Right lobe of liver (tissue), 6 donors: ENCODE measurements at regions not wholly inside any gene's neighbourhood (a gene's known extent, or its start where the extent isn't known, plus 50 kb on each side); places are given as distances from the start of the nearest gene placed in this dataset.
A peak's percentile ranks its signal among the peaks of the same experiment; 100 is the strongest.
"Not testable (repeated sequence)": the region's sequence is repeated elsewhere in the genome, so short reads cannot be mapped to it uniquely, and the experiment has no call there.

ENCODE experiments used
- ATAC-seq, 4 donors: fragments of 200-7000 bp; cut with Tn5 transposase; one replicate each; pipeline ENCODE4 v1.9.1; 2020; ENCODE audit warnings: mild to moderate bottlenecking in 4 of 4, moderate library complexity in 4 of 4
- DNase-seq, 3 donors: peaks; one replicate each; pipeline ENCODE4 v3.0.0-alpha.2; 2020
- H3K27ac ChIP-seq, 3 donors: fragments of 200-600 bp; one replicate each; pipeline ENCODE4 v1.8.0; 2022
- H3K27me3 ChIP-seq, 2 donors: fragments of 200-600 bp; one replicate each; pipeline ENCODE4 v1.8.0; 2022
- H3K36me3 ChIP-seq, 4 donors: fragments of 200-600 bp; sonication (generic) in 1 of 4; one replicate each; pipeline versions ENCODE4 v1.5.1 to v1.8.0; 2017 to 2022; ENCODE audit warnings: control low read depth in 1 of 4
- H3K4me1 ChIP-seq, 4 donors: fragments of 200-600 bp; sonication (generic) in 1 of 4; one replicate each; pipeline versions ENCODE4 v1.5.1 to v1.8.0; 2017 to 2022; ENCODE audit warnings: control low read depth in 1 of 4
- H3K4me3 ChIP-seq, 3 donors: fragments of 200-600 bp; one replicate each; pipeline ENCODE4 v1.8.0; 2022
- H3K9me3 ChIP-seq, 4 donors: fragments of 200-600 bp; sonication (generic) in 1 of 4; one replicate each; pipeline versions ENCODE4 v1.5.1 to v1.8.0; 2017 to 2022; ENCODE audit warnings: control low read depth in 1 of 4
- WGBS: methylation state at CpG from one replicate; pipeline ENCODE4 v1.1.6; 2018; ENCODE audit warnings: low coverage, low lambda C conversion rate; ENCODE audit not compliant: insufficient coverage; ENCODE audit errors: missing lambda C conversion rate; 5-methylcytosine and 5-hydroxymethylcytosine counted together
- intact Hi-C, 2 donors: fragments of 100-400 bp; cut with DNase I; formaldehyde crosslinking; loops; one replicate each; pipeline versions ENCODE4 v1.11.2 to v1.14.1; 2022
- small RNA-seq, 2 experiments: library from RNA; depleted of rRNA; stranded (forward); fragments of <200 nt; gene quantifications; one replicate each; pipeline ENCODE3, GENCODE V24; 2016
- donor health status: DM: no; HTN: yes; CAD: no.
- donor health status: DM: no; HTN: no; CAD: no.
- donor health status: DM: no; HTN: no; CAD: no.
- donor health status: DM: no; HTN: yes; CAD: no.
- donor health status: DM: no; HTN: yes; CAD: no.

- 78% methylated on average over 5 of the region's 8 CpGs for WGBS
Measured at GRCh38 chr9:62909447-62909846, 1719.6 kb downstream of the SPATA31A7 start.

GRCh38 chr9:62912278-62912677 lies 1722.4 kb downstream of the SPATA31A7 start:
- H3K27me3 ChIP-seq, DNase-seq, H3K4me3 ChIP-seq, ATAC-seq, intact Hi-C loops, H3K4me1 ChIP-seq, H3K36me3 ChIP-seq, H3K9me3 ChIP-seq, H3K27ac ChIP-seq: not testable (repeated sequence)
- WGBS: no CpG with 5 or more reads among the region's 4 CpGs

More at GRCh38 chr9:62909447-62909846, 1719.6 kb downstream of the SPATA31A7 start:
- ATAC-seq, H3K27ac ChIP-seq, intact Hi-C loops, DNase-seq, H3K36me3 ChIP-seq, H3K4me3 ChIP-seq, H3K4me1 ChIP-seq, H3K27me3 ChIP-seq, H3K9me3 ChIP-seq: not testable (repeated sequence)

- ATAC-seq, H3K36me3 ChIP-seq, H3K4me3 ChIP-seq, H3K27me3 ChIP-seq, intact Hi-C loops, H3K4me1 ChIP-seq, H3K27ac ChIP-seq, H3K9me3 ChIP-seq: not testable (repeated sequence)
- peak in 2 of 3 donors; percentile 10 to 41 for DNase-seq
- WGBS: 47% methylated on average over 12 of the region's 21 CpGs
Measured at GRCh38 chr9:62915168-62915567, 1725.3 kb downstream of the SPATA31A7 start.

- no CpG with 5 or more reads among the region's 32 CpGs for WGBS
- H3K27me3 ChIP-seq, H3K27ac ChIP-seq, intact Hi-C loops, H3K4me1 ChIP-seq, H3K9me3 ChIP-seq, H3K36me3 ChIP-seq, H3K4me3 ChIP-seq: not testable (repeated sequence)
- ATAC-seq: peak; percentile 100
- peak in 1 of 3 donors; percentile 23 for DNase-seq
Measured at GRCh38 chr9:62915661-62916060, 1725.8 kb downstream of the SPATA31A7 start.

GRCh38 chr9:62918648-62919385 lies 1729.0 kb downstream of the SPATA31A7 start:
- H3K27me3 ChIP-seq, H3K4me1 ChIP-seq, ATAC-seq, H3K27ac ChIP-seq, H3K36me3 ChIP-seq, H3K9me3 ChIP-seq, H3K4me3 ChIP-seq, intact Hi-C loops: not testable (repeated sequence)
- WGBS: 81% methylated on average over 2 of the region's 3 CpGs
- peak in 1 of 3 donors; percentile 4 for DNase-seq

GRCh38 chr9:62931484-62931883 lies 1741.6 kb downstream of the SPATA31A7 start:
- WGBS: no CpG with 5 or more reads among the region's 4 CpGs
- DNase-seq, H3K27me3 ChIP-seq, ATAC-seq, H3K4me3 ChIP-seq, H3K36me3 ChIP-seq, intact Hi-C loops, H3K9me3 ChIP-seq, H3K4me1 ChIP-seq, H3K27ac ChIP-seq: not testable (repeated sequence)

- DNase-seq, H3K27ac ChIP-seq, H3K4me3 ChIP-seq, H3K4me1 ChIP-seq, H3K36me3 ChIP-seq, intact Hi-C loops, H3K9me3 ChIP-seq, H3K27me3 ChIP-seq: not testable (repeated sequence)
- WGBS: no CpG with 5 or more reads among the region's 2 CpGs
- ATAC-seq: peak in 2 of 4 donors; percentile 34 to 35
Measured at GRCh38 chr9:62952840-62953239, 1763.0 kb downstream of the SPATA31A7 start.

Small RNAs in the stretch of these regions (small RNA-seq; reads per million reads assigned to genes)
- 0.65 to 0.97 reads per million in 2 experiments for gene RNA5SP283
